A172 (cell line): ENCODE measurements at regions not wholly inside any gene's neighbourhood (a gene's known extent, or its start where the extent isn't known, plus 50 kb on each side); places are given as distances from the start of the nearest gene placed in this dataset.
A peak's percentile ranks its signal among the peaks of the same experiment; 100 is the strongest.
"Not testable (repeated sequence)": the region's sequence is repeated elsewhere in the genome, so short reads cannot be mapped to it uniquely, and the experiment has no call there.

ENCODE experiments used
- DNase-seq: peaks from one replicate; pipeline ENCODE4 v3.0.0-alpha.2; 2015; ENCODE audit warnings: low spot score

- no peak for DNase-seq
Observed at GRCh38 chr20:4358552-4358951, 109.5 kb upstream of the ADRA1D start.

- no peak for DNase-seq
Observed at GRCh38 chr20:4352348-4352747, 103.3 kb upstream of the ADRA1D start.

GRCh38 chr20:4350096-4350495 is 101.0 kb upstream of the ADRA1D start:
- DNase-seq: no peak

- no peak for DNase-seq
Observed at GRCh38 chr20:4344670-4345069, 95.6 kb upstream of the ADRA1D start.

GRCh38 chr20:4342609-4343008 is 93.5 kb upstream of the ADRA1D start:
- DNase-seq: no peak

GRCh38 chr20:4341804-4342485 is 92.9 kb upstream of the ADRA1D start:
- DNase-seq: peak; percentile 79

GRCh38 chr20:4335722-4336121 is 86.6 kb upstream of the ADRA1D start:
- no peak for DNase-seq

- DNase-seq: no peak
Observed at GRCh38 chr20:4332121-4332860, 83.2 kb upstream of the ADRA1D start.

GRCh38 chr20:4330011-4330410 is 80.9 kb upstream of the ADRA1D start:
- no peak for DNase-seq

- DNase-seq: no peak
Observed at GRCh38 chr20:4329232-4329631, 80.1 kb upstream of the ADRA1D start.

GRCh38 chr20:4328541-4328940 is 79.5 kb upstream of the ADRA1D start:
- no peak for DNase-seq

GRCh38 chr20:4327956-4328355 is 78.9 kb upstream of the ADRA1D start:
- DNase-seq: no peak

- no peak for DNase-seq
Observed at GRCh38 chr20:4326195-4327065, 77.3 kb upstream of the ADRA1D start.

GRCh38 chr20:4325548-4326187 is 76.6 kb upstream of the ADRA1D start:
- no peak for DNase-seq

- DNase-seq: no peak
Observed at GRCh38 chr20:4324611-4325243, 75.6 kb upstream of the ADRA1D start.

GRCh38 chr20:4322499-4322898 is 73.4 kb upstream of the ADRA1D start:
- DNase-seq: no peak

GRCh38 chr20:4320291-4320690 is 71.2 kb upstream of the ADRA1D start:
- no peak for DNase-seq

GRCh38 chr20:4318891-4319290 is 69.8 kb upstream of the ADRA1D start:
- no peak for DNase-seq

- not testable (repeated sequence) for DNase-seq
Observed at GRCh38 chr20:4310616-4311015, 61.5 kb upstream of the ADRA1D start.

GRCh38 chr20:4306206-4306605 is 57.1 kb upstream of the ADRA1D start:
- no peak for DNase-seq

GRCh38 chr20:4305091-4305490 is 56.0 kb upstream of the ADRA1D start:
- no peak for DNase-seq

GRCh38 chr20:4304601-4305000 is 55.5 kb upstream of the ADRA1D start:
- no peak for DNase-seq
